Skin of body (tissue), 1 donor: ENCODE measurements at regions not wholly inside any gene's neighbourhood (a gene's known extent, or its start where the extent isn't known, plus 50 kb on each side); places are given as distances from the start of the nearest gene placed in this dataset.
A peak's percentile ranks its signal among the peaks of the same experiment; 100 is the strongest.

ENCODE experiments used
- DNase-seq: peaks from one replicate; lab custom pipeline; 2025; lab: John Stamatoyannopoulos, UW

- peak; percentile 39 for DNase-seq
Measured at GRCh38 chr4:153137159-153137558, 67.1 kb upstream of the TRIM2 start.

GRCh38 chr4:153137677-153138630 lies 66.3 kb upstream of the TRIM2 start:
- no peak for DNase-seq

GRCh38 chr4:153138736-153139135 lies 65.5 kb upstream of the TRIM2 start:
- no peak for DNase-seq

GRCh38 chr4:153140294-153140693 lies 63.9 kb upstream of the TRIM2 start:
- DNase-seq, result no peak

- DNase-seq, result no peak
Measured at GRCh38 chr4:153141238-153141637, 63.0 kb upstream of the TRIM2 start.

- DNase-seq, result peak; percentile 79
Measured at GRCh38 chr4:153142700-153143438, 61.4 kb upstream of the TRIM2 start.

- peak; percentile 16 for DNase-seq
Measured at GRCh38 chr4:153143527-153144348, 60.5 kb upstream of the TRIM2 start.

GRCh38 chr4:153146031-153146430 lies 58.2 kb upstream of the TRIM2 start:
- no peak for DNase-seq

GRCh38 chr4:153146961-153147360 lies 57.3 kb upstream of the TRIM2 start:
- DNase-seq, result no peak

- no peak for DNase-seq
Measured at GRCh38 chr4:153148791-153149190, 55.5 kb upstream of the TRIM2 start.

GRCh38 chr4:153151535-153152455 lies 52.4 kb upstream of the TRIM2 start:
- peak; percentile 7 for DNase-seq

GRCh38 chr4:153152501-153153338 lies 51.5 kb upstream of the TRIM2 start:
- no peak for DNase-seq

GRCh38 chr4:153153339-153153871 lies 50.8 kb upstream of the TRIM2 start:
- peak; percentile 36 for DNase-seq

GRCh38 chr4:153154007-153154975 lies 50.0 kb upstream of the TRIM2 start:
- DNase-seq, result peak; percentile 51
